Activated naive CD8-positive, alpha-beta T cell treated with anti-CD3 and anti-CD28 coated beads for 36 hours (primary cell): ENCODE measurements at regions not wholly inside any gene's neighbourhood (a gene's known extent, or its start where the extent isn't known, plus 50 kb on each side); places are given as distances from the start of the nearest gene placed in this dataset.
A peak's percentile ranks its signal among the peaks of the same experiment; 100 is the strongest.
"Not testable (repeated sequence)": the region's sequence is repeated elsewhere in the genome, so short reads cannot be mapped to it uniquely, and the experiment has no call there.

Experiments used
- DNase-seq: peaks from one replicate; pipeline ENCODE4 v3.0.0; 2021
- H3K27ac Mint-ChIP-seq: one replicate; pipeline ENCODE4 v1.8.0; 2022; ENCODE audit warnings: mild to moderate bottlenecking, moderate library complexity, mixed read lengths
- H3K27me3 Mint-ChIP-seq: one replicate; pipeline ENCODE4 v1.8.0; 2022; ENCODE audit warnings: mild to moderate bottlenecking, mixed read lengths
- H3K36me3 Mint-ChIP-seq: one replicate; pipeline ENCODE4 v1.8.0; 2021; ENCODE audit warnings: mild to moderate bottlenecking, mixed read lengths
- H3K4me1 Mint-ChIP-seq: one replicate; pipeline ENCODE4 v1.8.0; 2021; ENCODE audit warnings: mixed read lengths
- H3K4me3 Mint-ChIP-seq: one replicate; pipeline ENCODE4 v1.8.0; 2022; ENCODE audit warnings: mild to moderate bottlenecking, moderate library complexity, mixed read lengths
- H3K9me3 Mint-ChIP-seq: one replicate; pipeline ENCODE4 v1.8.0; 2022; ENCODE audit warnings: mixed read lengths

DNA sequence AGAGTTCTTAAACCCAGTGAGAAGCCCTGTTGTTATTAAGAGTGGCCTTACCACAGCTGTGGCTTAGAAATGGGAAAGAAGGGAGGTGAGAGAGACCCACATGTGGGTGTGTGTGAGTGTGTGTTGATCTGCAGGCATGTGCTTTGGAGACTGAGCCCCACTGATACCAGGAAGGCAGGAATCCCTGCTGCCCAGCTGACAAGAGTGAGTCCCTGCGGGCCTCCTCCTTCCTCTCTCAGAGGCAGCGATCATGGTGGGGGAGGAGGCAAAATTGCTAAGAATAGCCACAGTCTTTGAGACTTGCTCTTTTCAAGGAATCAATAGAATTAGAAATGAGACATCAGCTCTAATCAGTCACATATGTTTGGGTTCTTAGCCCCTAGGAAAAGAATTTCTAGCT is 87.0 kb upstream of the WARS2 start:
- no peak overlapping the region for H3K27ac Mint-ChIP-seq
- H3K4me3 Mint-ChIP-seq = no peak overlapping the region
- H3K27me3 Mint-ChIP-seq = no peaks in the 10 kb centered on the region
- peaks cover 3% of the 10 kb centered on the region for H3K36me3 Mint-ChIP-seq
- no peak for DNase-seq
- H3K9me3 Mint-ChIP-seq = no peaks in the 10 kb centered on the region
- H3K4me1 Mint-ChIP-seq = no peaks in the 10 kb centered on the region

DNA sequence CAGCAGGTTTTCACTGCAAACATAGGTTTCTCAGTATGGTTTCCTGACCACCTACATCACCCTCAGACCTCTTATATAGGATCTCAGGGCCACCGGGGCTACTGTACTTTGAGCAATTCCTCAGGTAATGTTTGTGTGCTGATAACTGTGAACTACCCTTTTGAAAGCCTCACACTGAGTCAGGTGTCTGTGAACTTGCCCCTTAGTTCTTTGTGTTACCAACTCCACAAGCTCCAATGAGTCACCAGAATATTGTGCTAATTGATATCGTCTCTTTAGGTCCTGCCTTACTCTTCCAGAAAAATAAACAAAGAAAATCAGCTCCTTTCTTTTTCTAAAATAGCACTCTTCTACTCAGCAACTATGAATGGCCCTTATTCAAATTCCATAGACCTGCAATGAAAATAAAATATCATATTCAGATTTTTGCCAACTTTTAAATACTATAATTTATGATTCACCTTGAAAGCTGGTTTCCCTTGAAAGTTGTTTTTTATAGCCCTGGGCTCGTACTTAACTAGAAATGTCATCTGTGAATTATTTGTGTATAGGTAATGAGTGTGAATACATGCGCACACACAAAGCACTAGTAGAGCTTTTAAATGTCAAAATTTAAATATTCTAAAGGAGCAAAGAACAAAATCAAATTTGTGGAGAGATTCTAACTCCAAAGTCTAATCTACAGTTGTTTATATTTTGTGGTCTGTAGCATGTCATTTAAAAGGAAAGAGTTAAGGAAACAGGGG is 88.1 kb upstream of the WARS2 start:
- H3K36me3 Mint-ChIP-seq = peaks cover 3% of the 10 kb centered on the region
- H3K27ac Mint-ChIP-seq = no peak overlapping the region
- H3K27me3 Mint-ChIP-seq = no peaks in the 10 kb centered on the region
- no peaks in the 10 kb centered on the region for H3K9me3 Mint-ChIP-seq
- H3K4me3 Mint-ChIP-seq = no peak overlapping the region
- no peaks in the 10 kb centered on the region for H3K4me1 Mint-ChIP-seq
- DNase-seq = no peak

DNA sequence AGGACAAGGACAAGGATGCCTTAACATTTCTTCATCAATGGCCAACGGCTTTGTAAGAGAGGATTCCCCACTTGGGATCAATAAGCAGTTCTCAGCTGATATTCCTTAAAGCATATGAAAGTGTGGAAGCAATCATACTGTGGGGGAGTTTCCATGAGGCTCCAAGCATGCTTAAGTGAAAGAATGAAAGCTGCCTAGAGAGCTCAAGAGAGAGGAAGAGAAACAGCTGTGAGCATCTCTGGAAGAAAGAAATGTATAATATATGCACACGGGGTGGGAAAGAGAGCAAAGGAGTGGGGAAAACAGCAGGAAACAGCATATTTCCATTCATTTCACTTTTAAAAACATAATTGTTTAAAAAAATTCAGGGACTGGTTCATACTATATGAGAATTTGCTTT is 94.7 kb upstream of the WARS2 start:
- Mint-ChIP-seq H3K4me1 (no peaks in the 10 kb centered on the region), H3K4me3 (no peak overlapping the region), H3K9me3 (no peaks in the 10 kb centered on the region), H3K27me3 (no peaks in the 10 kb centered on the region), H3K27ac (no peak overlapping the region), H3K36me3 (peaks cover 3% of the 10 kb centered on the region)
- no peak for DNase-seq

DNA sequence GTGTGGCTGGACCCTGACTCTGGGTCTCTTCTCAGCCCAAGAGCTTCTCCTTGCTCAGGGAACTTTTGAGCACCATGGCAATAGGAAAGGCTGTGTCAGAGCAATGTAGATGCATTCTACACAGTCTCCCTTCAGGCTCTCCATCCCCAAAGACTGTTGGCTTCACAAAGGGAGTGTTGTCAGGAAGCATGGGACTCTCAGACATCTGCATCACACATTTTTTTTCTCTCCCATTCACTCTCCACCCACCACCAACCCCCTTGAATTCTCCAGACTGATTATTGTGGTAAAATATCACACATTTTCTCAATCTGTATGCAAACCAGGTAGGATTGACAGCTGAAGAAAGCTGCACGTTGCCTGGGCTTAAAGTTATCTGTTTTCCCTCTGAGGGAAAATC is 105.4 kb upstream of the WARS2 start:
- no peaks in the 10 kb centered on the region for H3K9me3 Mint-ChIP-seq
- H3K4me1 Mint-ChIP-seq = no peaks in the 10 kb centered on the region
- H3K27me3 Mint-ChIP-seq = no peaks in the 10 kb centered on the region
- H3K36me3 Mint-ChIP-seq = peaks cover 4% of the 10 kb centered on the region
- H3K4me3 Mint-ChIP-seq = no peak overlapping the region
- no peak for DNase-seq
- no peak overlapping the region for H3K27ac Mint-ChIP-seq

DNA sequence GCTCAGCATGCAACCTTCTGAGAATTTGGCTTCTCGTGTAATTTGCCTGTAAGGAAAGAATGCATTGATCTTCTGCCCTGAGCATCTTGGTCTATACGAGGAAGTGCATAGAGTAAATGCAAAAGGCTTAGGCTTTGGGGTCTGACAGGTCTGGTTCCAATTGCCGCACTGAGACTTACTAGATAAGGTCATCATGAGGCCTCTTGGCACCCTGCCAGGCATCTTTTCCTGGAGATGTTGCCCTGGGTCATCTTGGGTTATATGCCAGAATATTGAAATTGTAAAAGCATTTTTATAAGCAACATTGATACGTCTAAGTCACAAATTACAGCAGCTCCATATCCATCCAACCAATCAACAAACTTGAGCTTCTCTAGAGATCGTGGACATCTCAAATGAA is 108.8 kb upstream of the WARS2 start:
- H3K4me3 Mint-ChIP-seq = no peak overlapping the region
- no peaks in the 10 kb centered on the region for H3K27me3 Mint-ChIP-seq
- H3K4me1 Mint-ChIP-seq = no peaks in the 10 kb centered on the region
- H3K27ac Mint-ChIP-seq = no peak overlapping the region
- peaks cover 4% of the 10 kb centered on the region for H3K36me3 Mint-ChIP-seq
- DNase-seq = no peak
- H3K9me3 Mint-ChIP-seq = no peaks in the 10 kb centered on the region

DNA sequence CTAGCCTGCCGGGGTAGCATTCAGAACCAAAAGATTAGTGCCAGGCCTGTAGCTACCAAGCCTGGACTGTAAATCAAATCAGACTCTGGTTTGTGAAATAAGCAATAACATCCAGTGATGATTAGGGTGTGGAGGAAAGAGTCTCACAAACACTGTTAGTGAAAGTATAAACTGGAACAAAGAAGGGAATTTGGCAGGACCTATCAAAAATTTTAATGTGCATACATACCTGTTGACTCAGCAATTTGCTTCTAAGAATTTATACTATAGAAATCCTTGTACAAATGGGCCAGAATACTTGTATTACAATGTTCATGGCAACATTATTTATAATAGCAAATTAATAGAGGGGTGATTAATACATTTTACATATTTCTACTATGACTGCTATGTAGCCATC is 109.8 kb upstream of the WARS2 start:
- no peaks in the 10 kb centered on the region for H3K4me1 Mint-ChIP-seq
- H3K27ac Mint-ChIP-seq = no peak overlapping the region
- no peak for DNase-seq
- H3K9me3 Mint-ChIP-seq = no peaks in the 10 kb centered on the region
- H3K36me3 Mint-ChIP-seq = peaks cover 1% of the 10 kb centered on the region
- no peaks in the 10 kb centered on the region for H3K27me3 Mint-ChIP-seq
- no peak overlapping the region for H3K4me3 Mint-ChIP-seq

DNA sequence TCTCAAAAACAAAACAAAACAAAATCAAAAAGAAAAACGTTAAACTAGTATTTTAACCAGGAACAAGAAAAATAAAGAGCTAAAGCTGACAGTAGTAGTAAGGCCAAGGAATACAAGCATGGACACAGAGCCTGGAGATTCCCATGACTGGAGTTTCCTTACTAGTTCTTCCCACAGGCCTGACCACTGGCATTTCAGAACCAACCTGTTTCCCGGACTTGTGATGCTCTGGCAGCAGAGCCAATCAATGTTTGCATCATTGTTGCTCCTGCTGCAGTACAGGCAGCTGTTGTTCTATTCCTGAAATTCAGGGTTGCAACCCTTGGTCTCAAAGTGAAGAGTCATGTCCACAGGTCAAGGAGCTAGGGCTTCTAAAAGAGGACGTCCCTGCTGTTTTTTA is 111.3 kb upstream of the WARS2 start:
- Mint-ChIP-seq H3K4me3 (no peak overlapping the region), H3K4me1 (no peaks in the 10 kb centered on the region), H3K27ac (no peak overlapping the region), H3K36me3 (peaks cover 1% of the 10 kb centered on the region), H3K9me3 (no peaks in the 10 kb centered on the region), H3K27me3 (no peaks in the 10 kb centered on the region)
- no peak for DNase-seq

DNA sequence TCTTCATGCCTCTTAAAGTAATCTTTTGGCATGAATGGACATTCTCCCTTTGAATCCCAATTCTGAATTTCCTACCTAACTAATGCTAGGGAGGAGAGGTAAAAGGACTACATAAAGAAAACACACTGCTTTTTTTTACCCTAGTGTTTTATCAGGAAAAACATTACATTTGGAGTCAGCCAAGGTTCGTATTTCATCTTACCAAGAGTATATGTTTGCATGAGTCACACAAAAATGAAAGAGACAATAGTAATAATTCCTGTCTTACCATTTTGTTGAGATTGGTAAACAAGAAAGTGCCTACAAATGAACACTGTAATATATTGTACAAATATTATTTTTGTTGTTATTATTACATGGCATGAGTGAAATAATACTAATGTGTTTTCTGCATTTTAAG is 112.9 kb upstream of the WARS2 start:
- Mint-ChIP-seq H3K4me3 (no peak overlapping the region), H3K4me1 (no peaks in the 10 kb centered on the region), H3K27ac (no peak overlapping the region), H3K27me3 (no peaks in the 10 kb centered on the region), H3K9me3 (peaks cover 6% of the 10 kb centered on the region), H3K36me3 (peaks cover 6% of the 10 kb centered on the region)
- no peak for DNase-seq

DNA sequence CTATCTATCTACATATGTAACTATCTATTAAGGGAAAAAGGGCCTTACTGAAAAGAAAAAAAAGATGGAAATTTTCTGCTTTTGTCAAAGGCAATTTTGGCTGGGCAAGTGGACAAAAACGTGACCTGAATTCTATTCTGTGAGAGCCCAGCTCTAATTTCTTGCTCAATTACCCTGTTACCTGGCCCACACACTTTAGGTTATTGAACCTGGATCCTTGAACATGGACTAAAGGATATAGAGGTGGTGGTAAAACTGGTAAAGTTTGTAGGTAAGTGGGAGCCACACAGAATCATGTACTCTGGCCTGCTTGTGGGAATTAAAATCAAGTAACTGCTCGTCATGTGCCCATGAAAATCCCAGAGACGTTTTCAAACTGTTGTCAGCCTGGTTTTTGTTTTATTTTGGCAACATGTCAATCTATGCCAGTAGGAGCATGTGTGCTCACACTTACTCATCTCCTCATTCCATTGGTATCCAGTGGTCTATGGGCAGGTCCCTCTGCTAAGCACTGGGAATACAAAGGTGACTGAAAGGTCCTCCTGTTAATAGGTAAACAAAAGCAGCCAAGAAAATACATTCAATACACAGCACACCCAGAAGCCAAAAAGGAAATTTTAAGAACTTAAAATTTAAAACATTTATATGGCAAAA is 113.7 kb upstream of the WARS2 start:
- no peak overlapping the region for H3K4me3 Mint-ChIP-seq
- no peaks in the 10 kb centered on the region for H3K4me1 Mint-ChIP-seq
- no peak for DNase-seq
- no peak overlapping the region for H3K27ac Mint-ChIP-seq
- H3K9me3 Mint-ChIP-seq = peaks cover 11% of the 10 kb centered on the region
- peaks cover 5% of the 10 kb centered on the region for H3K36me3 Mint-ChIP-seq
- no peaks in the 10 kb centered on the region for H3K27me3 Mint-ChIP-seq

DNA sequence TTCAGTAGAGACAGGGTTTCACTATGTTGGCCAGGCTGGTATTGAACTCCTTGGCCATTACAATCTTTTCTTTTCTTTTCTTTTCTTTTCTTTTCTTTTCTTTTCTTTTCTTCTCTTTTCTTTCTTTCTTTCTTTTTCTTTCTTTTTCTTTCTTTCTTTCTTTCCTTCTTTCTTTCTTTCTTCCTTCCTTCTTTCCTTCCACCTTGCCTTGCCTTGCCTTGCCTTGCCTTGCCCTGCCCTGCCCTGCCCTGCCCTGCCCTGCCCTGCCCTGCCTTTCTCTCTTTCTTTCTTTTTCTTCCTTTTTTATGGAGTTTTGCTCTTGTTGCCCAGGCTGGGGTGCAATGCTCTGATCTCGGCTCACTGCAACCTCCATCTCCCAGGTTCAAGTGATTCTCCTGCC is 112.5 kb upstream of the HAO2 start:
- not testable (repeated sequence) for H3K27ac Mint-ChIP-seq, H3K4me3 Mint-ChIP-seq, H3K27me3 Mint-ChIP-seq, H3K36me3 Mint-ChIP-seq, H3K4me1 Mint-ChIP-seq, DNase-seq
- peaks cover 11% of the 10 kb centered on the region for H3K9me3 Mint-ChIP-seq

DNA sequence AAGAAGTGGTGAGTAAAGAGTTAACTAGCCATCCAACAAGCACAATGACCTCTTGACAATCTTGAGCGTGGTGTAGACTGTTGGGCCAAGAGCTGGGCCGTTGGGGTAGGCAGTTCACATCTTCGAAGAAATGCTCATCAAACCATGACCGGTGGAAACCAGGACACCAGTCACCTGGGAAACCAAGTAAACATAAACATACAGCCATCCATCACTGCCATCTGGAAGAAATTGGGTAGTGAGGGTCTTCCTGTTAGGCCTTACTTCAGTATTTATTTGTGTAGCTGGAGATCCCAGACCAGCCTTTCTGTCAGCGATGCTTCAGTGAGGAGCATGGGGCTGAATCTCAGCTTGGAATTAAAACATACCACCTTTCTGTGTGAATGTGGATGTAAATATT is 108.1 kb upstream of the HAO2 start:
- Mint-ChIP-seq H3K36me3 (peaks cover 4% of the 10 kb centered on the region), H3K27ac (no peak overlapping the region), H3K27me3 (no peaks in the 10 kb centered on the region), H3K4me1 (no peaks in the 10 kb centered on the region), H3K4me3 (no peak overlapping the region), H3K9me3 (peaks cover 11% of the 10 kb centered on the region)
- DNase-seq = no peak

DNA sequence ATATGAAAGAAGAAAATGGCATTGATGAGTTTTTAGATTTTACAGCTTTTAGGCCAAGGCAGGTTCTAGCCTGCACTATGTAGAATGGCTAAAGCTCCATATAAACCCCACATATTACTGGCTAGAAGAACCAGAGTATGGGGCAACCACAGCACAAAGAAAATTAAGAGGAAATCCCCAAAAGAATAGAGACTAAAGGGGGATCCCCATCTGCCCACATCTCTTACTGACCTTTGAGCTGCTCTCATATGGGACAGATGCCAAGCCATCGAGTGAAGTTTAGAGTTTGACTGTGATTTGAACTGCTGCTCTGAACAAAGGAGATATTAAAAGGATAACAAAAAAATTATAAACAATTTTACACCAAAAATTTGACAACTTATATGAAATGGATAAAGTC is 102.2 kb upstream of the HAO2 start:
- no peak overlapping the region for H3K27ac Mint-ChIP-seq
- no peaks in the 10 kb centered on the region for H3K36me3 Mint-ChIP-seq
- H3K4me1 Mint-ChIP-seq = peaks cover 11% of the 10 kb centered on the region
- H3K27me3 Mint-ChIP-seq = peaks cover 21% of the 10 kb centered on the region
- no peak overlapping the region for H3K4me3 Mint-ChIP-seq
- no peaks in the 10 kb centered on the region for H3K9me3 Mint-ChIP-seq
- peak; percentile 7 for DNase-seq

DNA sequence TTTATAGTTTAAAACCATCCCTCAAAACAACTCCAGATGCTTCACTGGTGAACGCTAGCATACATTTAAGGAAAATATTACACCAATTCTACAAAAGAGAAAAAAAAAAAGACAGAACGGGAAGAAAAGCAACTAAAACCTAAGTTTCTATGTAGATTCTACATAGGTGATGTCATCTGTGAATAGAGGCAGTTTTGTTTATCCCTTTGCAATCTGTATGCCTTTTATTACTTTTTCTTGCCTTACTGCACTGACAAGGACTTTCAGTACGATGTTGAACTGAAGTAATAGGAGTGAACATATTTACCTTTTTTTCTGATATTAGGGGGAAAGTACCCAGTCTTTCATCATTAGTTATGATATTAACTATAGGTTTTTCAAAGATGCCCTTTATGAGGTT is 101.7 kb upstream of the HAO2 start:
- Mint-ChIP-seq H3K36me3 (no peaks in the 10 kb centered on the region), H3K27me3 (peaks cover 25% of the 10 kb centered on the region), H3K4me3 (no peak overlapping the region), H3K27ac (no peak overlapping the region), H3K4me1 (peaks cover 11% of the 10 kb centered on the region), H3K9me3 (no peaks in the 10 kb centered on the region)
- DNase-seq = no peak

DNA sequence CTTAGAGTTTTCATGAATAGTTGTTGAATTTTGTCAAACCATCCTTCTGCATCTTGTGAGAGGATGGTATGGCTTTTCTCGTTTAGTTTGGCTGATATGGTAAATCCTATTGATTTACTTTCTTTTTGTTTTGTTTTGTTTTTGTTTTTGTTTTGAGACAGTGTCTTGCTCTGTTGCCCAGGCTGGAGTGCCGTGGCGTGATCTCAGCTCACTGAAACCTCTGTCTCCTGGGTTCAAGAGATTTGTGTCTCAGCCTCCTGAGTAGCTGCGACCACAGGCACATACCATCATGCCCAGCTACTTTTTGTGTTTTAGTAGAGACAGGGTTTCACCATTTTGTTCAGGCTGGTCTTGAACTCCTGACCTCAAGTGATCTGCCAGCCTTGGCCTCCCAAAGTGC is 101.3 kb upstream of the HAO2 start:
- not testable (repeated sequence) for DNase-seq, H3K36me3 Mint-ChIP-seq, H3K27ac Mint-ChIP-seq, H3K4me3 Mint-ChIP-seq, H3K9me3 Mint-ChIP-seq
- peaks cover 11% of the 10 kb centered on the region for H3K4me1 Mint-ChIP-seq
- H3K27me3 Mint-ChIP-seq = peaks cover 25% of the 10 kb centered on the region

DNA sequence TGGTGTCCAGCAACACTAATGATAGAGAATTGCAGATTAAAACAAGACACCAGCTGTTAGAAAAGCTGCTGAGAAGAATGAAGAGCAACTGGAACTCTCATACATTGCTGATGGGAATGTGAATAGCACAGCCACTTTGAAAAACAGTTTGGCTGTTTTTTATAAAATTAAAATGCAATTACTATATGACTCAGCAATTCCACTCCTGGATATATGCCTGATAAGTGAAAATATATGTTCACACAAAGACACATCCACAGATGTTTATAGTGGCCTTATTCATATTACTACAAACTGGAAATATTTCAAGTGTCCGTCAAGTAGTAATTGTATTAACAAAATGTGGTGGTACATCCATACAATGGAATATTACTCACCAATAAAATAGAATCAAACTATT is 99.7 kb upstream of the HAO2 start:
- no peak overlapping the region for H3K4me3 Mint-ChIP-seq
- no peak for DNase-seq
- peaks cover 25% of the 10 kb centered on the region for H3K27me3 Mint-ChIP-seq
- H3K27ac Mint-ChIP-seq = no peak overlapping the region
- no peaks in the 10 kb centered on the region for H3K36me3 Mint-ChIP-seq
- H3K9me3 Mint-ChIP-seq = no peaks in the 10 kb centered on the region
- peaks cover 11% of the 10 kb centered on the region for H3K4me1 Mint-ChIP-seq
